K562 (cell line): ENCODE measurements at regions not wholly inside any gene's neighbourhood (a gene's known extent, or its start where the extent isn't known, plus 50 kb on each side); places are given as distances from the start of the nearest gene placed in this dataset.

ENCODE experiments used
- HNRNPLL ChIP-seq: fragments of 200-400 bp; formaldehyde crosslinking; IDR thresholded peaks from 2 replicates; pipeline ENCODE4 v1.6.1; 2017; ENCODE audit warnings: low read length, low read depth, mild to moderate bottlenecking; ENCODE audit not compliant: poor library complexity, severe bottlenecking
- TRIM28 ChIP-seq: fragments of 450-650 bp; IDR thresholded peaks from 2 replicates; pipeline ENCODE4 v1.6.1; 2017
- ZC3H8 ChIP-seq: fragments of 450-650 bp; IDR thresholded peaks from 2 replicates; pipeline ENCODE4 v1.6.1; 2017
- TF ChIP-seq, protein P1 (sequence below): fragments of 250-450 bp; sonication (Bioruptor Pico); IDR thresholded peaks from 2 replicates; pipeline ENCODE4 v1.5.0; 2021; ENCODE audit warnings: mild to moderate bottlenecking, moderate library complexity
- TF ChIP-seq, protein P2 (sequence below), 2 experiments: fragments of 450-650 bp; IDR thresholded peaks; 2 replicates each; pipeline ENCODE4 v1.6.1; 2018; ENCODE audit warnings: mild to moderate bottlenecking in 2 of 2, low read depth in 1 of 2; ENCODE audit not compliant: partially characterized antibody in 2 of 2

DNA sequence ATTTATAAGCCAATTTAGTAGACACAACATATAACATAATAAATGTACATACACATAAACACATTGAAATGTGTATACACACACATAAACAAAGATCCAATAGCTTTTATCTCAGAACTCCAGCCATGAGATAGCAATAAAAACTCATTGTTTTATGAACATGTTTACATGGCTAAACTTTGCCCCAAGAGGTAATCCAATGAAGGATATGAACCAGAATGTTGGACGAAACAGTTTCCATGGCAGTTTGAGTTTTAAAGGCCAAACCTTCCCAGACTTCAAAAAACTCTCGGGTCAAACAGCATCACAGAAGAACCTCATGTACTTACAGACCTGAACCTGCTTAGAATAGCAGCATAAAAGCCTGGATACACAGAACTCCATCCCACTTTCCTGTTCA, 97.2 kb upstream of the WDR75 start (continued):
- TF ChIP-seq, protein P1, sequence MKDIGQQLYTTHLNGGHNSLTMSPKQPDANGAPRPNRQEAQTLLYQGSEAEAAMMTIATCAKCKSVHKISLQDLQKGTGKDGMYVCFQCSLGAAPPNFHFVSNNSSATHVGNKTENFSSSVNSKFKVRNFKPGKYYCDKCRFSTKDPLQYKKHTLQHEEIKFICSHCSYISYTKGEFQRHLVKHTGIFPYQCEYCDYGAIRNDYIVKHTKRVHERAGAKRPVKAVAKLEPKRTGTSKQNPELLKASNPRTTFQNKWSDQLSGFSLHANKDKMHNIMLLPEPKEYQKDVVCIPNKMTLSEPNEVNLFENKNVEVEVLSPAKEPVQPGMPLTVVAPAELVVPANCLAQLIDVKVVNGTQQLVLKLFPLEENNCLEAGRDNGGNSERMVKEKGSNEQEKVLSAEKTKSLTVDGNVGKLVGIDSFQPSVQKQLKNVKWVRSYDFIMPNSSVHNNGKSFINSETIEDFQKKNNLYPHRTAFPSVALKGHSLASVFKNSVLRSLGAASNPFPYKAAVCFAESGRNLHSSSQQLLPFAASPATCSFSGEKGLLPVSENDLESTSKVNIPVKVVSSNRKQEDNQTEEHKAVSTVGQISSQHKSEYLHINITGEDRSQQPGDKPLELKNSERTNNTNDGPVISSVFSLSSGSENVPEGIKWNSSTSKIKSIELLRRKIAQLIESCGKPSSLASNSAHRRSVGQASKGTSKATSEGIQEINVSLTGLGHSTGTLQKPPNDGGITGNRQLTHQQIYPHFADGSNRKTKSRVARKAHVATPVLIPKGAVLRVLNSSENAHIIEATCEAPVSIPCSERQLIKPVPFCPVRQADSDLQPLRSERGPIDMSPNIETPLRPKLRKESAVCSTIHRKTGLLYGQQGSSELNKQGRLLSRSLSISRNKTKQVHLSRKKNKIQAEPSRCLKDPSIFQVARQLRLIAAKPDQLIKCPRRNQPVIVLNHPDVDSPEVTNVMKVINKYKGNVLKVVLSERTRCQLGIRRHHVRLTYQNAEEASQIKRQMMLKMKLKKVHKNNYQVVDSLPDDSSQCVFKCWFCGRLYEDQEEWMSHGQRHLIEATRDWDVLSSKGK (CRISPR knock-in tag): no peak
- no peak for TF ChIP-seq ZC3H8
- no peak for TF ChIP-seq HNRNPLL
- TF ChIP-seq, protein P2, sequence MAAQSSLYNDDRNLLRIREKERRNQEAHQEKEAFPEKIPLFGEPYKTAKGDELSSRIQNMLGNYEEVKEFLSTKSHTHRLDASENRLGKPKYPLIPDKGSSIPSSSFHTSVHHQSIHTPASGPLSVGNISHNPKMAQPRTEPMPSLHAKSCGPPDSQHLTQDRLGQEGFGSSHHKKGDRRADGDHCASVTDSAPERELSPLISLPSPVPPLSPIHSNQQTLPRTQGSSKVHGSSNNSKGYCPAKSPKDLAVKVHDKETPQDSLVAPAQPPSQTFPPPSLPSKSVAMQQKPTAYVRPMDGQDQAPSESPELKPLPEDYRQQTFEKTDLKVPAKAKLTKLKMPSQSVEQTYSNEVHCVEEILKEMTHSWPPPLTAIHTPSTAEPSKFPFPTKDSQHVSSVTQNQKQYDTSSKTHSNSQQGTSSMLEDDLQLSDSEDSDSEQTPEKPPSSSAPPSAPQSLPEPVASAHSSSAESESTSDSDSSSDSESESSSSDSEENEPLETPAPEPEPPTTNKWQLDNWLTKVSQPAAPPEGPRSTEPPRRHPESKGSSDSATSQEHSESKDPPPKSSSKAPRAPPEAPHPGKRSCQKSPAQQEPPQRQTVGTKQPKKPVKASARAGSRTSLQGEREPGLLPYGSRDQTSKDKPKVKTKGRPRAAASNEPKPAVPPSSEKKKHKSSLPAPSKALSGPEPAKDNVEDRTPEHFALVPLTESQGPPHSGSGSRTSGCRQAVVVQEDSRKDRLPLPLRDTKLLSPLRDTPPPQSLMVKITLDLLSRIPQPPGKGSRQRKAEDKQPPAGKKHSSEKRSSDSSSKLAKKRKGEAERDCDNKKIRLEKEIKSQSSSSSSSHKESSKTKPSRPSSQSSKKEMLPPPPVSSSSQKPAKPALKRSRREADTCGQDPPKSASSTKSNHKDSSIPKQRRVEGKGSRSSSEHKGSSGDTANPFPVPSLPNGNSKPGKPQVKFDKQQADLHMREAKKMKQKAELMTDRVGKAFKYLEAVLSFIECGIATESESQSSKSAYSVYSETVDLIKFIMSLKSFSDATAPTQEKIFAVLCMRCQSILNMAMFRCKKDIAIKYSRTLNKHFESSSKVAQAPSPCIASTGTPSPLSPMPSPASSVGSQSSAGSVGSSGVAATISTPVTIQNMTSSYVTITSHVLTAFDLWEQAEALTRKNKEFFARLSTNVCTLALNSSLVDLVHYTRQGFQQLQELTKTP (IDR thresholded peaks at IDR 0.05; ENCODE audit: low read depth in 1 of 2, partially characterized antibody in 2 of 2): no peak
- TF ChIP-seq TRIM28: no peak
